22Rv1 (cell line): ENCODE measurements at regions not wholly inside any gene's neighbourhood (a gene's known extent, or its start where the extent isn't known, plus 50 kb on each side); places are given as distances from the start of the nearest gene placed in this dataset.

Experiments used
- ZFX ChIP-seq: fragments of 450-650 bp; IDR thresholded peaks from 2 replicates; pipeline ENCODE4 v1.6.1; 2017; ENCODE audit warnings: antibody characterized with exemption, borderline replicate concordance
- TF ChIP-seq, protein P1 (sequence below): fragments of 450-650 bp; IDR thresholded peaks from 2 replicates; pipeline ENCODE4 v1.5.1; 2017; ENCODE audit warnings: mild to moderate bottlenecking

GRCh38 chr4:135114079-135114478 lies 912.5 kb upstream of the PABPC4L start:
- TF ChIP-seq, protein P1, sequence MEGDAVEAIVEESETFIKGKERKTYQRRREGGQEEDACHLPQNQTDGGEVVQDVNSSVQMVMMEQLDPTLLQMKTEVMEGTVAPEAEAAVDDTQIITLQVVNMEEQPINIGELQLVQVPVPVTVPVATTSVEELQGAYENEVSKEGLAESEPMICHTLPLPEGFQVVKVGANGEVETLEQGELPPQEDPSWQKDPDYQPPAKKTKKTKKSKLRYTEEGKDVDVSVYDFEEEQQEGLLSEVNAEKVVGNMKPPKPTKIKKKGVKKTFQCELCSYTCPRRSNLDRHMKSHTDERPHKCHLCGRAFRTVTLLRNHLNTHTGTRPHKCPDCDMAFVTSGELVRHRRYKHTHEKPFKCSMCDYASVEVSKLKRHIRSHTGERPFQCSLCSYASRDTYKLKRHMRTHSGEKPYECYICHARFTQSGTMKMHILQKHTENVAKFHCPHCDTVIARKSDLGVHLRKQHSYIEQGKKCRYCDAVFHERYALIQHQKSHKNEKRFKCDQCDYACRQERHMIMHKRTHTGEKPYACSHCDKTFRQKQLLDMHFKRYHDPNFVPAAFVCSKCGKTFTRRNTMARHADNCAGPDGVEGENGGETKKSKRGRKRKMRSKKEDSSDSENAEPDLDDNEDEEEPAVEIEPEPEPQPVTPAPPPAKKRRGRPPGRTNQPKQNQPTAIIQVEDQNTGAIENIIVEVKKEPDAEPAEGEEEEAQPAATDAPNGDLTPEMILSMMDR: no peak
- no peak for TF ChIP-seq ZFX
